HG03565 (cell line): ENCODE measurements at regions not wholly inside any gene's neighbourhood (a gene's known extent, or its start where the extent isn't known, plus 50 kb on each side); places are given as distances from the start of the nearest gene placed in this dataset.
"Not testable (repeated sequence)": the region's sequence is repeated elsewhere in the genome, so short reads cannot be mapped to it uniquely, and the experiment has no call there.

Source experiments
- ATAC-seq: cut with Tn5 transposase; IDR thresholded peaks from one replicate; pipeline ENCODE4 v1.9.1; 2021; ENCODE audit warnings: mild to moderate bottlenecking, moderate library complexity; ENCODE audit not compliant: unreplicated experiment

GRCh38 chr2:224155371-224155770, 116.3 kb upstream of the SERPINE2 start:
- no peak for ATAC-seq

- no peak for ATAC-seq
Measured at GRCh38 chr2:224151680-224152310, 112.7 kb upstream of the SERPINE2 start.

- no peak for ATAC-seq
Measured at GRCh38 chr2:224151161-224151560, 112.1 kb upstream of the SERPINE2 start.

GRCh38 chr2:224148058-224148457, 109.0 kb upstream of the SERPINE2 start:
- ATAC-seq, result not testable (repeated sequence)

- no peak for ATAC-seq
Measured at GRCh38 chr2:224147174-224147573, 108.1 kb upstream of the SERPINE2 start.

GRCh38 chr2:224146356-224147160, 107.5 kb upstream of the SERPINE2 start:
- no peak for ATAC-seq

- ATAC-seq, result no peak
Measured at GRCh38 chr2:224145751-224146355, 106.8 kb upstream of the SERPINE2 start.

GRCh38 chr2:224143526-224143925, 104.4 kb upstream of the SERPINE2 start:
- ATAC-seq, result no peak

GRCh38 chr2:224142397-224143312, 103.6 kb upstream of the SERPINE2 start:
- ATAC-seq, result no peak

GRCh38 chr2:224141304-224141703, 102.2 kb upstream of the SERPINE2 start:
- ATAC-seq, result no peak

GRCh38 chr2:224137208-224137607, 98.1 kb upstream of the SERPINE2 start:
- no peak for ATAC-seq

- ATAC-seq, result no peak
Measured at GRCh38 chr2:224136396-224136795, 97.3 kb upstream of the SERPINE2 start.

- ATAC-seq, result no peak
Measured at GRCh38 chr2:224135881-224136280, 96.8 kb upstream of the SERPINE2 start.

- ATAC-seq, result no peak
Measured at GRCh38 chr2:224134003-224134734, 95.1 kb upstream of the SERPINE2 start.

- no peak for ATAC-seq
Measured at GRCh38 chr2:224133387-224133786, 94.3 kb upstream of the SERPINE2 start.

GRCh38 chr2:224127871-224128501, 88.9 kb upstream of the SERPINE2 start:
- no peak for ATAC-seq

GRCh38 chr2:224126440-224126839, 87.4 kb upstream of the SERPINE2 start:
- no peak for ATAC-seq

GRCh38 chr2:224126003-224126402, 86.9 kb upstream of the SERPINE2 start:
- no peak for ATAC-seq

GRCh38 chr2:224122542-224122941, 83.5 kb upstream of the SERPINE2 start:
- ATAC-seq, result no peak
